GM13977 (cell line): ENCODE measurements at regions not wholly inside any gene's neighbourhood (a gene's known extent, or its start where the extent isn't known, plus 50 kb on each side); places are given as distances from the start of the nearest gene placed in this dataset.

Experiments used
- DNase-seq: peaks from one replicate; pipeline ENCODE4 v3.0.0; 2012; ENCODE audit warnings: low spot score
- in situ Hi-C: fragments of 300-500 bp; cut with MboI; formaldehyde crosslinking; loops from one replicate; pipeline ENCODE4 v1.12.0; 2022; ENCODE audit warnings: low sequenced_read_pairs, low pct_unique_long_range_greater_than_20kb, mixed read lengths, inconsistent platforms; ENCODE audit not compliant: unreplicated experiment
- TF ChIP-seq, protein P1 (sequence below): IDR thresholded peaks from 2 replicates; pipeline ENCODE4 v1.5.1; 2012; ENCODE audit warnings: mild to moderate bottlenecking, control low read depth; ENCODE audit not compliant: insufficient read depth; ENCODE audit errors: extremely low read depth, missing control alignments

DNA sequence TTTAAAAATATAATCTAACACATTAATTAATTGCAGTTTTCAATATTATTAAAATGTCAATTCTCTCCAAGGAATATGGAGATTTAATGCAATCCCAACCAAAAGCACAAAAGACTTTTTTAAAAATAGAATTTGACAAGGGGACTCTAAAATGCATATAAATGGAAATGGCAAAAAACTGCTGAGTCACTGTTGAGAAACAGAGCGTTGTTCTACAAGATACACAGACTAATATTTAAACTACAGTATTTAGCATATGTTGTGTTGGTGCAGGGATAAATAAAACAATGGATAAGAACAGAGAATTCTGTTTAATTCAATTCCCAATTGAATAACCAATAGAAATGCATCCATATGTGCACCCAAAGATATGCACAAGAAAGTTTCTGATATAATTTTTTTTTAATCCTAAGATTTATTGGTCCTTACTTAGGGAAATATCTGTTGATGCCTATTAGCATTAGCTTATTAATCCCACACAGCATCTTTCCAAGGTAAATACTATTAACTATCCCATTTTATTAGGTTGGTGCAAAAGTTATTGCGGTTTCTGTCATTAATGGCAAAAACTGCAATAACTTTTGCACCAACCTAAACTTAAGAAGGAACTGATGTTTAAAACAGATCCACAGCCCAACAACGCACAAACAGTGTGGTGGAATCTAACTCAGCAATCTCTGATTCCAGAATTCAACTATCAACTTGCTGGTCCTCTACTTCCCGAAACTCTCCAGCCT is 86.8 kb upstream of the VEGFC start:
- in situ Hi-C loops = no loop called here
- DNase-seq = no peak
- TF ChIP-seq, protein P1, sequence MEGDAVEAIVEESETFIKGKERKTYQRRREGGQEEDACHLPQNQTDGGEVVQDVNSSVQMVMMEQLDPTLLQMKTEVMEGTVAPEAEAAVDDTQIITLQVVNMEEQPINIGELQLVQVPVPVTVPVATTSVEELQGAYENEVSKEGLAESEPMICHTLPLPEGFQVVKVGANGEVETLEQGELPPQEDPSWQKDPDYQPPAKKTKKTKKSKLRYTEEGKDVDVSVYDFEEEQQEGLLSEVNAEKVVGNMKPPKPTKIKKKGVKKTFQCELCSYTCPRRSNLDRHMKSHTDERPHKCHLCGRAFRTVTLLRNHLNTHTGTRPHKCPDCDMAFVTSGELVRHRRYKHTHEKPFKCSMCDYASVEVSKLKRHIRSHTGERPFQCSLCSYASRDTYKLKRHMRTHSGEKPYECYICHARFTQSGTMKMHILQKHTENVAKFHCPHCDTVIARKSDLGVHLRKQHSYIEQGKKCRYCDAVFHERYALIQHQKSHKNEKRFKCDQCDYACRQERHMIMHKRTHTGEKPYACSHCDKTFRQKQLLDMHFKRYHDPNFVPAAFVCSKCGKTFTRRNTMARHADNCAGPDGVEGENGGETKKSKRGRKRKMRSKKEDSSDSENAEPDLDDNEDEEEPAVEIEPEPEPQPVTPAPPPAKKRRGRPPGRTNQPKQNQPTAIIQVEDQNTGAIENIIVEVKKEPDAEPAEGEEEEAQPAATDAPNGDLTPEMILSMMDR = no peak

DNA sequence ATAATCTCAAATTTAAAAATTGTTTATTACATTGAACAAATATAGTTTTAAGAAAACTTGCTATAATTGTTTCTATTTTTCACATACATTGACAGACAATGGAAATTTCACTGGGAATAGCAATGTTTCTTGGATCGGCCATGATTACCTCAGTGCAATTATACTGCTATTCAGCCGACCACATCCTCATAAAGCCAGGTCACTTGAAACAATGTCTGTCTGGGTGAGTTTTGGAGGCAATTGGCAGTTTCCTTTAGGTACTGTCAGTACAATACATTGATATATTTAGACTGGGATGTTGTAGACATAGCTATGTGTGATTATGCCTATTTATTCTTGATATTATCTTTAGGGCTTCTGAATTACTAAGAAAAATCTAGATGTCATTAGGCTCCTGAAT is 89.5 kb upstream of the VEGFC start:
- DNase-seq = no peak
- TF ChIP-seq, protein P1 = no peak
- in situ Hi-C loops = no loop called here

DNA sequence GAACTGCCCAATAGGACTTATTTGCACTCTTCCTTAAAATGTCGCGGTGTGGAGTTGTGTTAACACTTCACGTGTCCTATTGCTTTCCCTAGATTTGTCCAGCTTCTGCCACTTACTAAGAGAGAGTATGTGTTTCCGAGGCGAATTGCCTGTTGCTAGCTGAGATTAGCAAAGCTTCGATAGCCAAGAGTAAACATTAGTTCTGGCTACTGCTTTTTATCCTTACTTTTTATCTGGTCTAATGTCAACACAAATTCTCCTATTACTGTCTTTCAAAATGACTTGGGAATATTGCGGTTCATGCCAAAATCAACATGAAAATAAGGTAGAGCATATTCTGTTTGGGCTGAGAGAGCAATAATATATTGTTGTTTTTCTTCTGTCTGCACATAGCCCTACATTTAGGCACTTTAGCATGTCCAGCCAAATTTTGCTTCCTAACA is 90.4 kb upstream of the VEGFC start:
- in situ Hi-C loops = no loop called here
- DNase-seq = no peak
- TF ChIP-seq, protein P1 = no peak

DNA sequence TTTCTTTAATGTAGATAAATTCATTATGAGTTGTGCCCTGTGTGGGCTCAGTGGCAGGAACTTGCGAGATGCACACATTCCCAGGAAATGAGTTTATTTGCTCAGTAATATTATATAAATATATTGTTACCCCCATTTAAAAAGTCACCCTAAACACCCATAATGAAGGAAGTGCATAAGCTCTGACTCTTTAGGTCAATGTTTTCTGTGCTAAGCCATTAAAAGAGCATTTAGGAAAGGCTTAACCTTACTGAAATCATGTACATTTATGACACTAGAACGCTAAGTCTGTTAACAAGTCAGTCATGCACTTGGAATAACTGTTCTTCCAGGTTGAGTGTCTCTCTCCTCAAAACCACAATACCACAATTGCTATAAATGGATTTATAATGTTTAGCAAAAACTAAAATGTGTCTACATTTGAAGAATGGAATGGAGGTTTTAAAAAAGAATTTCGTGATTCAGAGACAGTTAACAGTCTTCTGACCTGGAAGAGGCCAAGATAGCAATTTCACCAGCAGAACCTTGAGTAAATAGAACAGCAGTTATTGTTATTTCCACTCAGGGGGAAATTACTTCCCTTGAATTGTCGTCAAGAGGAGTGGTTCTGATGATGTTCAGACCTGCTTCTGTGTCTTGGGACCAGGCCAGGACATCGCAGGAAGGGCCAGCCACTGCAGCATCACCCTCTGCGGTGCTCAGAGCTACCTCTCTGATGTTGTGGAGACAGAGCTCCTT is 91.1 kb upstream of the VEGFC start:
- in situ Hi-C loops = no loop called here
- DNase-seq = no peak
- TF ChIP-seq, protein P1 = no peak

DNA sequence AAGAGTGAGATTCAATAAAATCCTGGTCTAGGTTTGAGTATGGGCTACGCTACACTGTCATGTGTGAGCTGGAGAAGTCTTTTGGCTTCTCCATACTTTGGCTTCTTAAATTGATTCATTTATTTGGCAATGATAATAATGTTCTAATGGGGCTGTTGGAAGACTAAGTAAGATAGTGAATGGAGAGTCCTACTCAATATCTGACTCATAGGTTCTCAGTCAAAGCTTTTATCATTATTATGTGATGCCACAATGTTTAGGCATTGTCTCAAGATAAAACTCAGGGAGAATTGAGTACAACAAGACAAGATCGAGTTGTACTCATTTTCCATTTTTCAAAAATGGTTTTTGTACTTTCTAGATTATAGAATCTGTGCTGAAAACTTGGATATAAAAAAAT is 92.5 kb upstream of the VEGFC start:
- DNase-seq = no peak
- TF ChIP-seq, protein P1 = no peak
- in situ Hi-C loops = no loop called here

DNA sequence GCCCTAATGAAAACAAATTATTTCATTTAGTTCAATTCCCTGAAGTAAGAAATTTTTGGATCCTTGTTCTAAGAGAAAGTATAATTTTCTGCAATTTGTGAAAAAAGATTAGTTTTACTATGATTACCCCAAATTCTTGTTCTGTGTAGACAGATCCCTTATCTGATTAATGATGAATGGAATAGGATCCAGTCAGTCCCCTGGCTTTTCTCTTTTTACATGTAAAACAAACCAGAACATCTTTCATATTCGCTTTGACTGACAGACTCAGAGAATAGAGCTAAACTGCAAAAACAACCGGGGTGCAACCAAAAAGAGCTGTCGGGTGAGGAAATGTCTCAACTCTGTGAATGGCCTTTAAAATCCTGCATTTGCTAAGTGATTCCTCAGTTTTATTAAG is 93.4 kb upstream of the VEGFC start:
- in situ Hi-C loops = no loop called here
- TF ChIP-seq, protein P1 = no peak
- no peak for DNase-seq
